Transverse colon (tissue), 4 donors: ENCODE measurements at regions not wholly inside any gene's neighbourhood (a gene's known extent, or its start where the extent isn't known, plus 50 kb on each side); places are given as distances from the start of the nearest gene placed in this dataset.

Source experiments
- DNase-seq: peaks from one replicate; pipeline ENCODE4 v3.0.0-alpha.2; 2019
- H3K27ac ChIP-seq, 4 donors: fragments of 200-600 bp; sonication (generic); 2 replicates each; pipeline ENCODE4 v1.5.1; 2016 to 2018; ENCODE audit warnings: inconsistent platforms in 4 of 4
- H3K27me3 ChIP-seq: fragments of 200-600 bp; sonication (generic); 2 replicates; pipeline ENCODE4 v1.5.1; 2017; ENCODE audit warnings: inconsistent platforms
- H3K36me3 ChIP-seq, 4 donors: fragments of 200-600 bp; sonication (generic); 2 replicates each; pipeline ENCODE4 v1.5.1; 2017 to 2019; ENCODE audit warnings: inconsistent platforms in 4 of 4
- H3K4me1 ChIP-seq, 4 donors: fragments of 200-600 bp; sonication (generic); 2 replicates each; pipeline ENCODE4 v1.5.1; 2017 to 2020; ENCODE audit warnings: inconsistent platforms in 4 of 4
- H3K4me3 ChIP-seq, 4 donors: fragments of 200-600 bp; sonication (generic); 1 replicate in 1 of 4; 2 replicates in 3 of 4; pipeline versions ENCODE4 v1.5.1 to v1.6.1; 2017 to 2019; ENCODE audit warnings: inconsistent platforms in 4 of 4
- H3K9me3 ChIP-seq, 2 donors: fragments of 200-600 bp; sonication (generic); 2 replicates each; pipeline ENCODE4 v1.5.1; 2017 to 2019; ENCODE audit warnings: inconsistent platforms in 2 of 2
- EP300 ChIP-seq: sonication (generic); formaldehyde crosslinking; IDR thresholded peaks from one replicate; pipeline ENCODE4 v1.6.1; 2017; ENCODE audit warnings: antibody characterized with exemption, low read depth
- POLR2A ChIP-seq: fragments of 450-650 bp; IDR thresholded peaks from one replicate; pipeline ENCODE4 v1.6.1; 2016; ENCODE audit warnings: antibody characterized with exemption, mild to moderate bottlenecking, moderate library complexity
- POLR2AphosphoS5 ChIP-seq, 3 donors: sonication (generic); formaldehyde crosslinking; IDR thresholded peaks; one replicate each; pipeline ENCODE4 v1.6.1; 2016; ENCODE audit warnings: antibody characterized with exemption in 3 of 3
- WGBS, 2 donors: methylation state at CpG; one replicate each; pipeline ENCODE4 v1.1.5; 2018; ENCODE audit warnings: low coverage in 1 of 2; 5-methylcytosine and 5-hydroxymethylcytosine counted together
- in situ Hi-C, 4 donors: fragments of 200-750 bp; cut with MboI; loops; one replicate each; pipeline versions ENCODE4 v1.15.0 to v1.15.1; 2017; ENCODE audit warnings: low sequenced_read_pairs in 3 of 4, low pct_ligation_motif_present in 1 of 4, low pct_unique_long_range_greater_than_20kb in 1 of 4
- intact Hi-C: fragments of 100-400 bp; cut with DNase I; formaldehyde crosslinking; loops from one replicate; pipeline ENCODE4 v1.15.1; 2023; ENCODE audit warnings: low total_unique reads
- TF ChIP-seq, protein P1 (sequence below), 5 experiments: fragments of 200-600 bp in 3 of 5; fragments of 450-650 bp in 2 of 5; sonication (generic) in 3 of 5; IDR thresholded peaks; 1 replicate in 2 of 5; 2 replicates in 3 of 5; pipeline ENCODE4 v1.5.1; 2016 to 2017; ENCODE audit warnings: antibody characterized with exemption in 5 of 5, inconsistent platforms in 3 of 5, mild to moderate bottlenecking in 2 of 5, moderate library complexity in 1 of 5

DNA sequence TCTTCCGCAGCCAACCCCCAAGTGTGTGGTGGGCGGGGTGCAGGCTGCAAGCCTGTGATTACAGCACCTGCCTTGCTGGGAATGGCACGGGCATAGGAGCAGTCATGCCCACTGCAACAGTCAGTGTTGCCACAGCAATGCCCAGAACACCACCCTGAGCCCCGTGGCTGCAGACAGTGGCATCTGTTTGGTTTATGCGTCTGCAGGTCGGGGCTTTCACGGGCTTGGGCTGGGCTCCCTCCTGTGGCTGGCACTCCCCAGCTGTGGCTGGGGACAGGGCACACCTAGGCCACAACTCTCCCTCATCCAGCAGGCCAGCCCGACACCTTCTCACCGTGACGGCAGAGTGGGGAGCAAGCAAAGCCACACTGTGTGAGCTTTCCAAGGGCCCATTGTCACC lies 115.3 kb upstream of the C1QTNF9B start:
- no peak overlapping the region for H3K4me3 ChIP-seq
- in situ Hi-C loops: loop anchor here in 1 of 4 donors (25.0 kb wide), 1 partner anchor 225 kb away; no protein-coding TSS in a partner anchor
- intact Hi-C loops: no loop called here

GRCh38 chr13:24013189-24013588 lies 115.9 kb upstream of the C1QTNF9B start:
- H3K9me3 ChIP-seq: no peaks in the 10 kb centered on the region
- WGBS, 2 donors: 96% methylated on average over 6 of the region's 6 CpGs; no CpG with 5 or more reads in 1 of the 2 donors
- TF ChIP-seq POLR2AphosphoS5 (IDR thresholded peaks at IDR 0.05) (no peak), POLR2A (no peak), EP300 (no peak)
- TF ChIP-seq, protein P1, sequence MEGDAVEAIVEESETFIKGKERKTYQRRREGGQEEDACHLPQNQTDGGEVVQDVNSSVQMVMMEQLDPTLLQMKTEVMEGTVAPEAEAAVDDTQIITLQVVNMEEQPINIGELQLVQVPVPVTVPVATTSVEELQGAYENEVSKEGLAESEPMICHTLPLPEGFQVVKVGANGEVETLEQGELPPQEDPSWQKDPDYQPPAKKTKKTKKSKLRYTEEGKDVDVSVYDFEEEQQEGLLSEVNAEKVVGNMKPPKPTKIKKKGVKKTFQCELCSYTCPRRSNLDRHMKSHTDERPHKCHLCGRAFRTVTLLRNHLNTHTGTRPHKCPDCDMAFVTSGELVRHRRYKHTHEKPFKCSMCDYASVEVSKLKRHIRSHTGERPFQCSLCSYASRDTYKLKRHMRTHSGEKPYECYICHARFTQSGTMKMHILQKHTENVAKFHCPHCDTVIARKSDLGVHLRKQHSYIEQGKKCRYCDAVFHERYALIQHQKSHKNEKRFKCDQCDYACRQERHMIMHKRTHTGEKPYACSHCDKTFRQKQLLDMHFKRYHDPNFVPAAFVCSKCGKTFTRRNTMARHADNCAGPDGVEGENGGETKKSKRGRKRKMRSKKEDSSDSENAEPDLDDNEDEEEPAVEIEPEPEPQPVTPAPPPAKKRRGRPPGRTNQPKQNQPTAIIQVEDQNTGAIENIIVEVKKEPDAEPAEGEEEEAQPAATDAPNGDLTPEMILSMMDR (IDR thresholded peaks at IDR 0.05): no peak
- no peaks in the 10 kb centered on the region for H3K36me3 ChIP-seq
- no peaks in the 10 kb centered on the region for H3K27me3 ChIP-seq
- intact Hi-C loops: no loop called here
- no peak overlapping the region for H3K27ac ChIP-seq
- no peaks in the 10 kb centered on the region for H3K4me1 ChIP-seq
- in situ Hi-C loops: loop anchor here in 1 of 4 donors (25.0 kb wide), 1 partner anchor 224 kb away; no protein-coding TSS in a partner anchor
- no peak for DNase-seq
- H3K4me3 ChIP-seq: no peak overlapping the region

More for the DNA sequence above, 115.3 kb upstream of the C1QTNF9B start:
- no peaks in the 10 kb centered on the region for H3K27me3 ChIP-seq
- H3K9me3 ChIP-seq: no peaks in the 10 kb centered on the region
- H3K27ac ChIP-seq: no peak overlapping the region
- H3K4me1 ChIP-seq: no peaks in the 10 kb centered on the region
- H3K36me3 ChIP-seq: no peaks in the 10 kb centered on the region
- DNase-seq: no peak
- TF ChIP-seq POLR2A (no peak), EP300 (no peak), POLR2AphosphoS5 (IDR thresholded peaks at IDR 0.05) (no peak)
- TF ChIP-seq, protein P1 (IDR thresholded peaks at IDR 0.05): no peak
- WGBS, 2 donors: 73% methylated on average over 10 of the region's 10 CpGs; no CpG with 5 or more reads in 1 of the 2 donors

GRCh38 chr13:24016046-24016445 lies 118.7 kb upstream of the C1QTNF9B start:
- H3K27ac ChIP-seq: no peak overlapping the region
- TF ChIP-seq POLR2A (no peak), POLR2AphosphoS5 (IDR thresholded peaks at IDR 0.05) (no peak), EP300 (no peak)
- TF ChIP-seq, protein P1 (IDR thresholded peaks at IDR 0.05): no peak
- in situ Hi-C loops: loop anchor here in 1 of 4 donors (25.0 kb wide), 1 partner anchor 221 kb away; no protein-coding TSS in a partner anchor
- H3K4me1 ChIP-seq: no peaks in the 10 kb centered on the region
- no peaks in the 10 kb centered on the region for H3K36me3 ChIP-seq
- no peak overlapping the region for H3K4me3 ChIP-seq
- H3K27me3 ChIP-seq: no peaks in the 10 kb centered on the region
- no peaks in the 10 kb centered on the region for H3K9me3 ChIP-seq
- no peak for DNase-seq
- intact Hi-C loops: loop anchor here (5.0 kb wide), 1 partner anchor 206 kb away; no protein-coding TSS in a partner anchor
- WGBS, 2 donors: 82 to 100% methylated on average over 2 to 8 of the region's 8 CpGs

DNA sequence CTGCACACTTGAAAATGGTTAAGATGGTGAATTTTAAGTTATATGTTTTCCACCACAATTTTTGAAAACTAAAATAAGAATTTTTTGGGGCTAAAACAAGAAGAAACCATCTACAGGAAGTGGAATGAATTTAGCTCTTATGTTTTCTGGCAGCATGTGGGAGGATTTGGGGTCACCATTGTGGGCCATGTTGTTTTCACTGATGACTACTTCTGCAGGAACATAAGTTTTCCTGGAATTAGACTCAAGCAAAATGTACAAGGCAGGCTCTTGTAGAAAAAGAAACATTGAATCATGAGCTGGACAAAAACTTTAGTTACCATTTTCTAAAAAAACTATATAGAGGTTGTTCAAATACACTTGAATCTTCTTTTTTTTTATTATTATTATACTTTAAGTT lies 125.3 kb upstream of the C1QTNF9B start:
- Histone ChIP-seq H3K36me3 (no peaks in the 10 kb centered on the region), H3K4me1 (no peaks in the 10 kb centered on the region), H3K9me3 (no peaks in the 10 kb centered on the region), H3K27me3 (no peaks in the 10 kb centered on the region), H3K27ac (no peak overlapping the region), H3K4me3 (no peak overlapping the region)
- intact Hi-C loops: no loop called here
- DNase-seq: no peak
- TF ChIP-seq EP300 (no peak), POLR2A (no peak), POLR2AphosphoS5 (IDR thresholded peaks at IDR 0.05) (no peak)
- TF ChIP-seq, protein P1 (IDR thresholded peaks at IDR 0.05): no peak
- in situ Hi-C loops: loop anchor here in 3 of 4 donors (10.0 to 25.0 kb wide), 2 partner anchors 202 to 215 kb away; no protein-coding TSS in a partner anchor
